GM18519 (cell line): ENCODE measurements at regions not wholly inside any gene's neighbourhood (a gene's known extent, or its start where the extent isn't known, plus 50 kb on each side); places are given as distances from the start of the nearest gene placed in this dataset.

Experiments
- ATAC-seq: cut with Tn5 transposase; IDR thresholded peaks from one replicate; pipeline ENCODE4 v1.9.1; 2021; ENCODE audit warnings: mild to moderate bottlenecking, moderate library complexity; ENCODE audit not compliant: unreplicated experiment, low FRiP score

DNA sequence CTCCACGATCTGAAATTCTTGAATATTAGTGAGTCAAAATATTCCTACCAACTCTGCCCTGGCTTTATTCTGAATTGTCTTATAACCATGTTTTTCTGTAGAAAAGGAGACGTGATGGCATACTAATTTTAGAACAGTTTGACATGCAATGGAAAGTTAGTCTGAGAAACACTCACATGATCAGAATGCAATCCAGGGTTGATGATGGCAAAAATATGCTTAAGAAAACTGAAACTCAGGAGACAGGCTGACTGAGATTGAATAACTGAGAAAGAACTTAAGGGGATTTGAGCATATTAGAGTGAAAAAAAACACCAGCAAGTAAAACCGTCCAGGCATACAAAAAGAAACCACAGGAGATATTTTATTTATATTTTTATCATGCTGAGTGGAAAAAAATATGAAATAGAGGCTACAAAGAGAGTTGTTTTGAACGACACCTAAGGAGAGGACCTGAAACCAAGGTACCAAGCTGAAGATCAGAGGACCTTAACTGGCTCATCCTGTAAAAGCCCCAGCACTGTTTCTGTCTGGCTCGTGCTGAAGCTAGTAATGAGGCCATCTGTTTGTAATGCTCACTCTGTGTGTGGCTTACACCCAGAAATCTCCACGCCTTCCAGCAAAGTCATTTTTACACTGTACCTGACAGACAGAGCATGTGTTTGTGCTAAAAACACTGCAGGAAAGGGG, 437.2 kb upstream of the PKDCC start:
- ATAC-seq = no peak

DNA sequence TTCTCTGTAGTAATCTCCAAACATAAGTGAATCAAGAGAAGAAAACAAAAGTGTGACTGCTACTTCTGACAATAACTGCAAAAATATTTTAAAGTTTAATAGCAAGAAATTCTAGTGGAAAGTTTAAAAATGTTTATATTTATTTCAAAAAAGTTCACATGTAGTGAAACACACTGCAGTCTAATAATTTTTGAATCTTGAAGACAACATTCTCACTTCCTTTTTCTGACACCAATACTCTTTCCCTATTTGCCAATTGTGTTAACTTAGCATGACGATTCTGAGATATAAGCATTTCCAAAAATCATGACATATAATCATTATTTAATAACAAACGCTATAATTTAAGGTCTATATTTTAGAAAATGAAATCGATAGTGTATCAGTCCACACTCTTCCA, 429.1 kb upstream of the PKDCC start:
- no peak for ATAC-seq

DNA sequence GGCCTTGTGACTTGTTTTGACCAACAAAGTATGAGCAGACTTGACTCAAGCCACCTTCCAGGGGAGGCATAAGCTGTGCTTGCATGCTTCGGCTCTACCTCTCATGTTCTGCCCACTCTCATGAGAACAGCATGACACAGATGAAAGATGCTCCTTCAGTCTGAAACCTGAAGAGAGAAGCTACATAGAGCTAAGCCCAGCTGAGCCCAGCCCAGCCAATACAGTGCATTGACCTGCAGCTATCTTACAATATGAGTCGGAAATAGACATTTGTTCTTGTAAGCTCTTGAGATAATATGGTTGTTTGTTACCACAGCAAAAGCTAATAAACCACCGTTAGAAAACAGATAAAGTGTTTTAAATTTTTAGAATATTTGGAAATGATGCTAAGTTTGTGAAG, 426.7 kb upstream of the PKDCC start:
- ATAC-seq = no peak

DNA sequence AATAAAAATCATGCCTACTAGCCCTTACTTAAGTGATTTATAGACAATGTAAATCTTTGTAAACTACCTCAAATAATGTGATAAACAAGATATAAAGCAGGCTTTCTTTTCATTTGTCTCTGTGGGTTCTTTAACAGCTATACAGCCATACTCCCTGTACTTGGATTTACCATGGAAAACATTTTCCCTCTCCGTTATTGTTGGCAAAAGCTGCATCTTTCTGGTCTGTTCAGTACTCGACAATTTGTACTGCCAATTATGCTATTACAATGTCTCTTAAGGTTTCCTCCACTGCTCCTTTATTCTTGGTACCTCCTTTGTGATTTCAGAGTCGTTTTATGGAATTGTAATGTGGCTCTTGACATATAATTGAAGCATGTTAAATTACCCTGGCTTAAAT, 426.3 kb upstream of the PKDCC start:
- no peak for ATAC-seq

GRCh38 chr2:41622301-41622700, 425.5 kb upstream of the PKDCC start:
- ATAC-seq = no peak

GRCh38 chr2:41626936-41627335, 420.9 kb upstream of the PKDCC start:
- ATAC-seq = no peak

- ATAC-seq = no peak
Measured at GRCh38 chr2:41634686-41635085, 413.1 kb upstream of the PKDCC start.

DNA sequence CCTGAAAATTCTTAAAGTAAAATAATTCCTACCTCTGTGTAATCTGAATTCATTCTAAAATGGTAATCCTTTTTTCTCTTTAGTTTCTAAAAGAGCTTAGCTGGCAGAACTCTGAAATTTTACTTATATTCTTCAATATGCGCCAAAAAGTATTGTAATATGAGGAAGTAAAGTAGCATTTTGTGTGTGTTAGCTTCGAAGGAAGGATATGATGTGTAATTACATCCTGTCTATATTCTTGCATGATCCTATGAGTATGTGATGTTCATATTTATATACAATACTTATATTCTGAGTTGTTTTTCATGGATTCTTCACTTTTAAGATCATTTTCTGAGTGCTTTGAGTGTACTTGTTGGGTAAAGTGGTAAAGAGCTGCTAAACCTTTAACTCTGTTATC, 402.9 kb upstream of the PKDCC start:
- no peak for ATAC-seq

GRCh38 chr2:41647468-41648050, 400.3 kb upstream of the PKDCC start:
- ATAC-seq = no peak

DNA sequence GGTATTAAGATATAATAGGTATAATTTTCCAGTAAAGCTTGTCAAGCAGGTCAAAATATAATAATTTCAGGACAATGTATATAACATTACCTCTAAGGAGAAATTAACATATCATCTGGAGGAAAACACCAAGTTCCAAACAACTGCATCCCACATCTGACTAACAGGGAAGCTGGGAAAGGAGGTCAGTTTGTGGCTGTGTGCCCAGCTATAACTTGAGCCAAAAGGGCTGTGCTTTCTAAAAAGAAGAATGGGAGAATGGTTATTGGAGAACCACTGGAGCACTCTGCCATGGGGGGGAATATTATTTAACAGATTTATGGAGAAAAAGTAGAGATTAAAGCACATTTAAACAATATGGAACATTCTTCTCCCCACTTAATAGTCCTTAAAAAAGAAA, 390.6 kb upstream of the PKDCC start:
- ATAC-seq = no peak

DNA sequence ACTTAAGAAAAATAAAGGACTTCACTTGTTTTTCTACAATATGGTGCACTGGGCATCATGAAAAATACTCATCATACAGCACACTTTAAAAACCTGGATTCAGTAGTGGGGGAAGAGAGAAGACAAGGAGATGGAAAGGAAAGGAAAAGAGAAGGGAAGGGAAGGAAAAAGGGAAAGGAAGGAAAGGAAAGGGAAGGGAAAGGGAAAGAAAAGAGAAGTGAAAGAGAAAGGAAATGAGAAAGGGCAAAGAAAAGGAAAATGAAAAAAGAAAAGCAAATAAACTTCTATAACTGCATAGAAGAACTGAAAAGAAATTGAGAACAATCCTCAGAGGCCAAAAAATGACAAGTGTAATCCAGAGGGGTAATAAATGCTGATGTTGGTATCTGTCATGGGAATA, 388.1 kb upstream of the PKDCC start:
- ATAC-seq = no peak

GRCh38 chr2:41662461-41662860, 385.4 kb upstream of the PKDCC start:
- no peak for ATAC-seq

- no peak for ATAC-seq
Measured at GRCh38 chr2:41663056-41663455, 384.8 kb upstream of the PKDCC start.

GRCh38 chr2:41668529-41668928, 379.3 kb upstream of the PKDCC start:
- no peak for ATAC-seq

DNA sequence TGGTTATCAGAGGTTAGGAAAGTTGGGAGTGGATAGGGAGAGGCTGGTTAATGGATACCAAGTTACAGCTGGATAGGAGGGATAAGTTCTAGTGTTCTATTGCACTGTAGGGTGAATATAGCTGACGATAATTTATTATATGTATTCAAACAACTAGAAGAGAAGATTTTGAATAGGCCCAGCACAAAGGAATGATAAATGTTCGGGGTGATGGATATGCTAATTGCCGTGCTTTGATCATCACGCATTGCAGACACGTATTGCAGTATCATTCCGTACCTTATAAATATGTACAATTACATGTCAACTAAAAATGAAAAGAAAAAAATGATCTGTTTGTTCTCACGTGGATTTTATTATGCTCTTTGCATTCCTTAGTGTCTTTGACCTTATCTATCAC, 369.2 kb upstream of the PKDCC start:
- no peak for ATAC-seq

- ATAC-seq = no peak
Measured at GRCh38 chr2:41686156-41686555, 361.7 kb upstream of the PKDCC start.

GRCh38 chr2:41691561-41691960, 356.3 kb upstream of the PKDCC start:
- ATAC-seq = no peak

DNA sequence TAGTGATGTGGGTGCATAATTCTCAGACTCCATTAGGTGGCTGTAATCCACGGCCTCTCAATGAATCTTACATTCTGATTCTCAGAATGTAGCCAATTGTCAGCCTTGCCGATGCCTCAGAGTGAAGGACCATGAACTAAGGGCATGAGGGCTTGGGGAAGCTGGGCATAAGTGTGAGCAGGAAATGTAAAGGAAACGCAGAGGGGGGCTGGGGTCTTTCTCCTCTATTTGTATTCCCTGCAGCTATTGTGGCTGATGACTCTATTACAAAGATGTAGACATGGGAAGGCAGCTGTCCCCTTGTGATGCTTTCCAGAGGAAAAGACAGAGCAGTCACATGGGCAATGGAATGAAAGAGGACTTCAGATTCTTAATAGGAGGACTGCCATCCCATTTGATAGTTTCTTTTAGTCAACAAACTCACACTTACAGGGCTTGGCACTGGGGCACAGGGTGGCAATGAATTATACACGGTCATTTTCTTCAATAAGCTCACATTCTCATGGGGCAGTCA, 353.2 kb upstream of the PKDCC start:
- ATAC-seq = no peak

DNA sequence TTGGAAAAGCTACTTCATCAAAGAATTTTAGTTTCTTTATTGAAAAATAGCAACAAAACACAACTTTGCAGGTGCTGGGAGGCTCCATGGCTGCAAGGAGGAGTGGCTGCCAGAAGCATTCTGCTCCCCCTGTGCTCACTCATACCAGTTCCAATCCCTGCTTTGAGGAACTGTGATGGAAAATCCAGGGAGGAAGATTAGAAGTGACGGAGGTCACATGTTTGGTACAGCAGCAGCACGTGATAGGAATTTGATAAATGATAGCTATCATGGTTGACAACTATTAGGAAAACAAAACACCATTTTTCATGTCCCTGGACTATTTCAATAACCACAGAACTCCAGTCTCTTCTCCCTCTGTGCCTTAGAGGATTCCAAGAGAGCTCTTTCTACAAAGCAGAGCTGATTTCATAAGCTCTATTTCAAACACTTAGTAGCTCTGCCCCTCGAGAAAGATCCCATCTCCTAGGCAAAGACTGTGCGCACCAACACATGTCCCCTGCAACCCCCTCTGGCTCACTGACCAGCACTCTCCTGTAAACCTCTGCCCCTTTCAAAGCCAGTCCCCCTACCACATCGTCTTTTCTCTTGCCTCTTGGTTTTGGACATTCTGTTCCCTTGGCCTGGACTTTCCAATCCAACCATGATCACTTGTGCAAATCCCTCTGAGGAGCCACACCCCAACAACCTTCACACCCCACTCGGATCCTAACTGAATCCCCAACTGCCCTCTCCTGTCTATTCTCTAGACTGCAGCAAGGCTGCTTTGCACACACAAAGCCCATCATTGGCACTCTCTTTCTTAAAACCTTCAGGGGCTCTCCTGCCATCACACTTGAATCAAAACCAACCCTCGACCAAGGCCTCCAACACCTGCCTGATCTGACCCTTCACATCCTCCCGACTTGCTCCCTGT, 352.4 kb upstream of the PKDCC start:
- no peak for ATAC-seq

GRCh38 chr2:41697389-41697788, 350.4 kb upstream of the PKDCC start:
- ATAC-seq = no peak

DNA sequence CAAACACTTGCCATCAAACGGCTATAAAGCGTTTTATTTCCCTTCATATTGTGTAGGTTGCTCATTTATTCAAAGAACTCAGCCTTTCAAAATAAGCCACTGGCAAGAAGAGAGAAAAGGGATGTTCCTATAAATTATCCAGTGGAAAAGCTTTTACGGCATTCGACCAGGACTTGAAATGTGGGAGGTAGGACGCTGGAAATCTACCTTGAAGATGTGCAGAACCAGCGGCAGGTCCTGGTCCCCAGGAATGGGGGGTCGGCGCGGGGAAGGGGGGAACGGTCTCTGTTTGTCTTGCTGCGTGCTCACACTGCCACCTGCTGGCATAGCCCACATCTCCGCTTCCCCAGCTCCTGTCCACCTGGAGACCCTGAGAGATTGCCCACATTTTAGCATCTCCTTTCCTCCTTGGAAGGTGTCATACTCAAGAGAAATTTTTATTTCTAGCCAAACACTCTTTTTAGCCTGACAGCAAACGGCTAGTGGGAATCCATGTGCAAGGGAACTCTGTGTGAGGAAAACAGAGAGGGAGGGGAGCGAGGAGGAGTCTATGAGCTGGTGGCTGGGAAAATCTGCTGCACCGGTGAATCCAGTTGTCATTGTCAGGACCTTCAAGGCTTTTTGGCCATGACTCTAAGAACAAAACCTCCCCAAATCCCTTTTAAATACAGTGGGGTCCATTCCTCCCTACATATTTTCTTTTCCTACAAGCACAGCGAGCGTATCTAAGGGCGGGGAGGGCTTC, 349.0 kb upstream of the PKDCC start:
- no peak for ATAC-seq
